ENCODE measurements at regions not wholly inside any gene's neighbourhood (a gene's known extent, or its start where the extent isn't known, plus 50 kb on each side); places are given as distances from the start of the nearest gene placed in this dataset.

DNA sequence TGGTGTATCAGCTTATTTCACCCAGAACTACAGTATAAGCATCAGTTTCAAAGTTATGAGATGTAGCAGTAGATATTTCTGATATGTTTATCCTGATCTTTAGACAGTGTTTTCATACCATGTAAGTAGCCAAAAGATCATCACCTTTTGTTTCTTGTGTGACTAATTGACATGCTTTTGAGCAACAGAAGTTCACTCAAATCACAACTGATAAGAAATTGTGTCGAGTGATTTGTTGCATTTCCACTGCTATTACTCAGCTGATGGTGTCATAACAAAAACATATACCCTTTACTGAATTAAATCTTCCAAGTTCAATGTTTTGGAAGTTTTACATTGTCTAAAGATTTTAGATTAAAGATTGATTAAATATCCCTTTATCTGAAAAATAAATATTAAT lies 324.5 kb downstream of the TUSC1 start:
- Histone ChIP-seq H3K27me3 (ENCODE audit: control insufficient read depth, insufficient read depth, low read length) (no peaks in the 10 kb centered on the region), H3K79me2 (no peaks in the 10 kb centered on the region), H3K9me3 (ENCODE audit: control insufficient read depth, low read length) (no peaks in the 10 kb centered on the region), H3K36me3 (ENCODE audit: control insufficient read depth, insufficient read depth, low read length) (no peaks in the 10 kb centered on the region), H3K27ac (no peak overlapping the region), H3K4me3 (ENCODE audit: low read depth, low read length) (no peak overlapping the region), H3K9ac (no peak overlapping the region), H2AFZ (no peak overlapping the region), H3K4me2 (ENCODE audit: low read length) (no peak overlapping the region), H3K4me1 (no peaks in the 10 kb centered on the region)
- no peak for TF ChIP-seq CTCF (IDR thresholded peaks at IDR 0.05)

- H3K4me2 ChIP-seq (ENCODE audit: low read length), result no peak overlapping the region
- H3K9ac ChIP-seq, result no peak overlapping the region
- H3K27me3 ChIP-seq (ENCODE audit: control insufficient read depth, insufficient read depth, low read length), result no peaks in the 10 kb centered on the region
- H3K79me2 ChIP-seq, result no peaks in the 10 kb centered on the region
- H3K36me3 ChIP-seq (ENCODE audit: control insufficient read depth, insufficient read depth, low read length), result no peaks in the 10 kb centered on the region
- no peaks in the 10 kb centered on the region for H3K9me3 ChIP-seq (ENCODE audit: control insufficient read depth, low read length)
- no peak overlapping the region for H3K27ac ChIP-seq
- H3K4me1 ChIP-seq, result no peaks in the 10 kb centered on the region
- no peak for TF ChIP-seq CTCF (IDR thresholded peaks at IDR 0.05)
- no peak overlapping the region for H3K4me3 ChIP-seq (ENCODE audit: low read depth, low read length)
- no peak overlapping the region for H2AFZ ChIP-seq
These were observed 328.2 kb downstream of the TUSC1 start for GRCh38 chr9:25350011-25350410.

GRCh38 chr9:25322142-25322541 lies 356.1 kb downstream of the TUSC1 start:
- H3K27me3 ChIP-seq (ENCODE audit: control insufficient read depth, insufficient read depth, low read length), result no peaks in the 10 kb centered on the region
- no peak overlapping the region for H3K4me3 ChIP-seq (ENCODE audit: low read depth, low read length)
- no peaks in the 10 kb centered on the region for H3K4me1 ChIP-seq
- no peaks in the 10 kb centered on the region for H3K9me3 ChIP-seq (ENCODE audit: control insufficient read depth, low read length)
- H3K79me2 ChIP-seq, result no peaks in the 10 kb centered on the region
- H3K4me2 ChIP-seq (ENCODE audit: low read length), result no peak overlapping the region
- no peak overlapping the region for H3K9ac ChIP-seq
- H3K27ac ChIP-seq, result no peak overlapping the region
- no peak for TF ChIP-seq CTCF (IDR thresholded peaks at IDR 0.05)
- no peaks in the 10 kb centered on the region for H3K36me3 ChIP-seq (ENCODE audit: control insufficient read depth, insufficient read depth, low read length)
- no peak overlapping the region for H2AFZ ChIP-seq

GRCh38 chr9:25310961-25311360 lies 367.3 kb downstream of the TUSC1 start:
- H3K4me3 ChIP-seq (ENCODE audit: low read depth, low read length), result no peak overlapping the region
- H3K27ac ChIP-seq, result no peak overlapping the region
- no peak for TF ChIP-seq CTCF (IDR thresholded peaks at IDR 0.05)
- no peaks in the 10 kb centered on the region for H3K36me3 ChIP-seq (ENCODE audit: control insufficient read depth, insufficient read depth, low read length)
- no peaks in the 10 kb centered on the region for H3K79me2 ChIP-seq
- H2AFZ ChIP-seq, result no peak overlapping the region
- no peaks in the 10 kb centered on the region for H3K27me3 ChIP-seq (ENCODE audit: control insufficient read depth, insufficient read depth, low read length)
- no peaks in the 10 kb centered on the region for H3K9me3 ChIP-seq (ENCODE audit: control insufficient read depth, low read length)
- no peak overlapping the region for H3K9ac ChIP-seq
- H3K4me1 ChIP-seq, result no peaks in the 10 kb centered on the region
- no peak overlapping the region for H3K4me2 ChIP-seq (ENCODE audit: low read length)

GRCh38 chr9:25308549-25308948 lies 369.7 kb downstream of the TUSC1 start:
- no peaks in the 10 kb centered on the region for H3K27me3 ChIP-seq (ENCODE audit: control insufficient read depth, insufficient read depth, low read length)
- H3K4me2 ChIP-seq (ENCODE audit: low read length), result no peak overlapping the region

More at GRCh38 chr9:25308549-25308948, 369.7 kb downstream of the TUSC1 start:
- no peak overlapping the region for H3K9ac ChIP-seq
- no peaks in the 10 kb centered on the region for H3K4me1 ChIP-seq
- no peaks in the 10 kb centered on the region for H3K36me3 ChIP-seq (ENCODE audit: control insufficient read depth, insufficient read depth, low read length)
- no peaks in the 10 kb centered on the region for H3K79me2 ChIP-seq
- TF ChIP-seq CTCF (IDR thresholded peaks at IDR 0.05), result no peak
- H3K4me3 ChIP-seq (ENCODE audit: low read depth, low read length), result no peak overlapping the region
- H2AFZ ChIP-seq, result no peak overlapping the region
- no peak overlapping the region for H3K27ac ChIP-seq
- no peaks in the 10 kb centered on the region for H3K9me3 ChIP-seq (ENCODE audit: control insufficient read depth, low read length)
